Transverse colon (tissue), 3 donors: ENCODE measurements at regions not wholly inside any gene's neighbourhood (a gene's known extent, or its start where the extent isn't known, plus 50 kb on each side); places are given as distances from the start of the nearest gene placed in this dataset.

ENCODE experiments used
- CTCF ChIP-seq, 5 experiments: fragments of 200-600 bp in 3 of 5; fragments of 450-650 bp in 2 of 5; sonication (generic) in 3 of 5; IDR thresholded peaks; 1 replicate in 2 of 5; 2 replicates in 3 of 5; pipeline ENCODE4 v1.5.1; 2016 to 2017; ENCODE audit warnings: antibody characterized with exemption in 5 of 5, inconsistent platforms in 3 of 5, mild to moderate bottlenecking in 2 of 5, moderate library complexity in 1 of 5
- EP300 ChIP-seq: sonication (generic); formaldehyde crosslinking; IDR thresholded peaks from one replicate; pipeline ENCODE4 v1.6.1; 2017; ENCODE audit warnings: antibody characterized with exemption, low read depth
- POLR2A ChIP-seq: fragments of 450-650 bp; IDR thresholded peaks from one replicate; pipeline ENCODE4 v1.6.1; 2016; ENCODE audit warnings: antibody characterized with exemption, mild to moderate bottlenecking, moderate library complexity

- TF ChIP-seq CTCF (IDR thresholded peaks at IDR 0.05), result no peak
- TF ChIP-seq POLR2A, result no peak
- no peak for TF ChIP-seq EP300
Observed at GRCh38 chr4:79574741-79575451, 166.9 kb upstream of the GK2 start.
